BJ (cell line): ENCODE measurements at regions not wholly inside any gene's neighbourhood (a gene's known extent, or its start where the extent isn't known, plus 50 kb on each side); places are given as distances from the start of the nearest gene placed in this dataset.

Experiments
- CTCF ChIA-PET: fragments of 350-600 bp; formaldehyde crosslinking; extraction: SDS; loops from one replicate; lab custom pipeline; 2021; ENCODE audit warnings: antibody characterized with exemption, inconsistent platforms; lab: Yijun Ruan, JAX
- POLR2A ChIA-PET: fragments of 300-600 bp; sonication (Branson Sonifier 250); formaldehyde crosslinking; extraction: SDS; loops from one replicate; lab custom pipeline; 2021; ENCODE audit warnings: antibody characterized with exemption; lab: Charles Lee
- DNase-seq: peaks from one replicate; pipeline ENCODE4 v3.0.0-alpha.2; 2011; ENCODE audit warnings: low read depth
- H3K27me3 ChIP-seq: 2 replicates; pipeline ENCODE4 v1.6.0; 2011; ENCODE audit warnings: low read length; ENCODE audit not compliant: control insufficient read depth, insufficient read depth
- H3K36me3 ChIP-seq: 2 replicates; pipeline ENCODE4 v1.5.1; 2011; ENCODE audit warnings: low read length; ENCODE audit not compliant: control insufficient read depth, insufficient read depth
- H3K4me3 ChIP-seq: 2 replicates; pipeline ENCODE4 v1.5.1; 2011; ENCODE audit warnings: low read depth, mild to moderate bottlenecking, control low read depth, low read length
- TF ChIP-seq, protein P1 (sequence below): IDR thresholded peaks from 2 replicates; pipeline ENCODE4 v1.5.1; 2011; ENCODE audit warnings: low read depth, mild to moderate bottlenecking, control low read depth, inconsistent platforms, low read length, moderate library complexity; ENCODE audit not compliant: insufficient read depth

DNA sequence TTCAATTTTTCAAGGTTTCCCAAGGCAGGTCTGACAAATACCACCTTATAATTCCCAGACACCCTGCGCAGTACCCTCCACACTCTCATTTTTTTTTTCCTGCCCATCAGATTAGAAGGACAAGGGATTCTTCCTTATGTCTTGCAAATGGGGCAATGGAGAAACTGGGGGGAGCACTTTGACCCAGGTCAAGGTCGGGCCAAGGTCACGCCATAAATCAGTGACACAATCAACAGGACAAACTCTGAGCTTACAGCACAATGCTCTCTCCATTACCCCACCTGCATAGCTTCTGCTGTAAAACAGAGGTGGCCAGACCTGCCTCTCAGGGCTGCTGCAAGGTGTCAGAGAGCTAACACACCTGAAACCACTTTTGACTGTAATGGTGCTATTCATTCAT is 254.4 kb upstream of the ZMIZ1 start:
- TF ChIP-seq, protein P1, sequence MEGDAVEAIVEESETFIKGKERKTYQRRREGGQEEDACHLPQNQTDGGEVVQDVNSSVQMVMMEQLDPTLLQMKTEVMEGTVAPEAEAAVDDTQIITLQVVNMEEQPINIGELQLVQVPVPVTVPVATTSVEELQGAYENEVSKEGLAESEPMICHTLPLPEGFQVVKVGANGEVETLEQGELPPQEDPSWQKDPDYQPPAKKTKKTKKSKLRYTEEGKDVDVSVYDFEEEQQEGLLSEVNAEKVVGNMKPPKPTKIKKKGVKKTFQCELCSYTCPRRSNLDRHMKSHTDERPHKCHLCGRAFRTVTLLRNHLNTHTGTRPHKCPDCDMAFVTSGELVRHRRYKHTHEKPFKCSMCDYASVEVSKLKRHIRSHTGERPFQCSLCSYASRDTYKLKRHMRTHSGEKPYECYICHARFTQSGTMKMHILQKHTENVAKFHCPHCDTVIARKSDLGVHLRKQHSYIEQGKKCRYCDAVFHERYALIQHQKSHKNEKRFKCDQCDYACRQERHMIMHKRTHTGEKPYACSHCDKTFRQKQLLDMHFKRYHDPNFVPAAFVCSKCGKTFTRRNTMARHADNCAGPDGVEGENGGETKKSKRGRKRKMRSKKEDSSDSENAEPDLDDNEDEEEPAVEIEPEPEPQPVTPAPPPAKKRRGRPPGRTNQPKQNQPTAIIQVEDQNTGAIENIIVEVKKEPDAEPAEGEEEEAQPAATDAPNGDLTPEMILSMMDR = no peak
- no peak for DNase-seq
- CTCF ChIA-PET = no interaction called here
- POLR2A ChIA-PET = no interaction called here
- H3K27me3 ChIP-seq = peaks cover 12% of the 10 kb centered on the region
- no peak overlapping the region for H3K4me3 ChIP-seq
- H3K36me3 ChIP-seq = no peaks in the 10 kb centered on the region

DNA sequence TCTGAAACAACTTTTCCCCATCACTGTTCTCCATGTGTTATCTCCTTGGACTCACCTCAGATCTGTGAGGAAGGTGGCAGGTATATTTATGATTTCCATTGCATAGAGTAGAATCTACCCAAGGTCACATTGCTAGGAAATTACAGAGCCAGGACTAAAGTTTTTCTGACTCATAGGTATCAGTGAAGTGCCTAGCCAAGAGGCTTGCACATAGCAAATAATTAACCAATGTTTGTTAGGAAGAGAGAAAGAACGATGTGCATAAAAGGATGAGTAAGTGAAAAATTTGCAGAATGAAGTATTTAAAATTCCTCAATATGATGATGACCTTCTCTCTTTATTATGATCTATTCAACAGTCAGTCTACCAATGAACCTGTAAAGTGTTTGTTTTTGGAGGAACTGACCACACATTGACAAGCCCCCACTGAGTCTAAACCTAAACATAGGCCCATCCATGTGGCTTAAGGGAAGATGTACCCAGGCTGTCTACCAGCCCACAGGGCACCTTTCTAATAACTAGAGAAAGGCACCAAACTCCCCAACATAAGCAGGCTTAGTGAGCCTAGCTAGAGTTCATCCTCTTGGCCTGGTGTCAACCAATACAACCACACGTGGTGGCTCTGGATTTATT is 252.9 kb upstream of the ZMIZ1 start:
- Histone ChIP-seq H3K36me3 (no peaks in the 10 kb centered on the region), H3K27me3 (peaks cover 11% of the 10 kb centered on the region), H3K4me3 (no peak overlapping the region)
- DNase-seq = no peak
- CTCF ChIA-PET = no interaction called here
- TF ChIP-seq, protein P1 = no peak
- POLR2A ChIA-PET = no interaction called here

DNA sequence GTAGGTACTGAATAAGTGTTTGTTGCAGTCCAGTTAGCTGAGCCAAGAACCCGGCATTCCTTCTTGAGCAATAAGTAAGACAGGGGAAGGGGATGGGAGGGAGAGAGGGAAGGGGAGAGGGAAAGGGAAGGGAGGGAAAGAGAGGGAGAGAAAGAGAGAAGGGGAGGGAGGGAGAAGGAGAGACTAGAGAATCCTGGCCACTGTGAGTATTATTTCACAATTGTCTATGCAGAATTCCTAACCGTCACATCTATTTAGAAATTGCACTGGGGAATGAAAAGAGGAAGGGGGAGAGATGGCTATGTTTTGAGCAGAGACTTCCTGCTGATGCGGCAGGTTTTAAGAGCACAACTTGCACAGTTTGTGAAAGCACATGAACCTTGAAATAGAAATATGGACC is 251.4 kb upstream of the ZMIZ1 start:
- POLR2A ChIA-PET = interaction anchor here (0.6 kb wide), 1 partner anchor 31 kb away, joined by 3 read pairs; no protein-coding TSS in a partner anchor
- H3K27me3 ChIP-seq = peaks cover 5% of the 10 kb centered on the region
- DNase-seq = no peak
- CTCF ChIA-PET = no interaction called here
- no peaks in the 10 kb centered on the region for H3K36me3 ChIP-seq
- TF ChIP-seq, protein P1 = no peak
- no peak overlapping the region for H3K4me3 ChIP-seq

DNA sequence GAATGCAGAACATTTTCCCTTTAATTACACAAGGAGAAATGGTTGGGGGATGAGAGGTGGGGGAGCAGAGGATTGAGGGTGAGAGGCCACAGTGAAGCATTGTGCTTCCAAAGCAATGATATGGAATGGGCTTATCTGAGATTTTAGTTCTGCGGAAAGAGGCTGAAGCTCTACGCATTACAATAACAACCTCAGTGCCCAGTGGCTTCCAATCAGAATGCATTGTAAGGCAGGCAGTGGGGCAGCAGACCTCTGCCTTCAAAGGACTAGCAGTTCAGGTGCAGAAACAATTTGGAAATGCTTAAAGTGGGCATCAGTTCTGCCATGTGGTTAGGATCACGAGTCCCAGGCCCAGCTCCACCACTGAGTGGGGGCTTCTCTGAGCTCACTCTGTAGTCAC is 251.0 kb upstream of the ZMIZ1 start:
- no peaks in the 10 kb centered on the region for H3K36me3 ChIP-seq
- CTCF ChIA-PET = no interaction called here
- H3K27me3 ChIP-seq = peaks cover 5% of the 10 kb centered on the region
- POLR2A ChIA-PET = interaction anchor here (0.6 kb wide), 1 partner anchor 31 kb away, joined by 3 read pairs; no protein-coding TSS in a partner anchor
- H3K4me3 ChIP-seq = no peak overlapping the region
- TF ChIP-seq, protein P1 = no peak
- no peak for DNase-seq

DNA sequence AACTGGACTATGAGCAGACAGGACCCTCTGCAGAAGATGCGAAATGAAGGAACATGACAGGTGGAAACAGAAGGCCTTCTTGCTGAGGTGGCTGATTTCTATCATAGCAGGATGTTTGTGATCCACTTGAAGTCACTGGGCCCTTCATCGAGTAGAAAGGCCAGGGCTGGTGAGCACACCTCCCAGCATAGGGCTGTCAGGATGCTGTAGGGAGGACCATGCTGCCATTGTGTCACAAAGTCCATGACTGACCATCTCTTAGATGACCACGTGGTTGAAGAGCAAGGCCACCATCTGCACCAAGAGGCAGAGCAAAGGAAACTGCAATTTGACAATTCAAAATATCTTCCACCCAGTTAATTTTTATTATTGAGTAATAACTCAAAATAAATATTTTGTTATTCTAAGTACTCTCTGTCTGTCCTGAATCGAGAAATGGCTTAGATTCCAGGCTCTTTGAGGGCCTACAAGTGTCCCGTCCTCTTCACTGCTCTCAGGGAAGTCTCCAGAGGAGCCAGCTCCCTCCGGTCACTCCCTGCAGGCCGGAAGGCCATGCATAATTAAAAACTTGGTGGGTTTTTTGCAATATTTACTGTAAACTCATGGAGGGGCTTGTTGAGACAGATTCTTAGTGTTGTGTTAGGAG is 249.3 kb upstream of the ZMIZ1 start:
- H3K4me3 ChIP-seq = no peak overlapping the region
- no peak for DNase-seq
- H3K36me3 ChIP-seq = no peaks in the 10 kb centered on the region
- ChIA-PET CTCF (no interaction called here), POLR2A (interaction anchor here (0.6 kb wide), 1 partner anchor 331 kb away, joined by 27 read pairs; no protein-coding TSS in a partner anchor)
- H3K27me3 ChIP-seq = peaks cover 1% of the 10 kb centered on the region; the same call in 1 of the 2 replicates
- TF ChIP-seq, protein P1 = no peak
